ENCODE measurements at regions not wholly inside any gene's neighbourhood (a gene's known extent, or its start where the extent isn't known, plus 50 kb on each side); places are given as distances from the start of the nearest gene placed in this dataset.

GRCh38 chr21:15441992-15442391, 287.8 kb upstream of the USP25 start:
- DNase-seq (ENCODE audit: low read depth) = no peak
- no peak overlapping the region for H3K4me3 ChIP-seq (ENCODE audit: low read length)
- no peak for TF ChIP-seq CTCF (conservative IDR thresholded peaks at IDR 0.05; ENCODE audit: low read length)

- no peak for DNase-seq (ENCODE audit: low read depth)
- no peak overlapping the region for H3K4me3 ChIP-seq (ENCODE audit: low read length)
- TF ChIP-seq CTCF (conservative IDR thresholded peaks at IDR 0.05; ENCODE audit: low read length) = no peak
These were observed 286.9 kb upstream of the USP25 start for GRCh38 chr21:15442743-15443469.

GRCh38 chr21:15443740-15444117, 286.1 kb upstream of the USP25 start:
- H3K4me3 ChIP-seq (ENCODE audit: low read length) = no peak overlapping the region
- DNase-seq (ENCODE audit: low read depth) = no peak
- TF ChIP-seq CTCF (conservative IDR thresholded peaks at IDR 0.05; ENCODE audit: low read length) = no peak

- no peak overlapping the region for H3K4me3 ChIP-seq (ENCODE audit: low read length)
- no peak for DNase-seq (ENCODE audit: low read depth)
- TF ChIP-seq CTCF (conservative IDR thresholded peaks at IDR 0.05; ENCODE audit: low read length) = no peak
These were observed 285.4 kb upstream of the USP25 start for GRCh38 chr21:15444118-15444960.

GRCh38 chr21:15445327-15445726, 284.5 kb upstream of the USP25 start:
- no peak overlapping the region for H3K4me3 ChIP-seq (ENCODE audit: low read length)
- no peak for TF ChIP-seq CTCF (conservative IDR thresholded peaks at IDR 0.05; ENCODE audit: low read length)
- no peak for DNase-seq (ENCODE audit: low read depth)

- H3K4me3 ChIP-seq (ENCODE audit: low read length) = no peak overlapping the region
- TF ChIP-seq CTCF (conservative IDR thresholded peaks at IDR 0.05; ENCODE audit: low read length) = no peak
- DNase-seq (ENCODE audit: low read depth) = no peak
These were observed 283.6 kb upstream of the USP25 start for GRCh38 chr21:15446223-15446622.

GRCh38 chr21:15449556-15449955, 280.2 kb upstream of the USP25 start:
- no peak for DNase-seq (ENCODE audit: low read depth)
- TF ChIP-seq CTCF (conservative IDR thresholded peaks at IDR 0.05; ENCODE audit: low read length) = no peak
- H3K4me3 ChIP-seq (ENCODE audit: low read length) = no peak overlapping the region
